GM18499 (cell line): ENCODE measurements at regions not wholly inside any gene's neighbourhood (a gene's known extent, or its start where the extent isn't known, plus 50 kb on each side); places are given as distances from the start of the nearest gene placed in this dataset.
"Not testable (repeated sequence)": the region's sequence is repeated elsewhere in the genome, so short reads cannot be mapped to it uniquely, and the experiment has no call there.

Experiments used
- ATAC-seq: cut with Tn5 transposase; IDR thresholded peaks from one replicate; pipeline ENCODE4 v1.9.1; 2021; ENCODE audit warnings: moderate number of reproducible peaks; ENCODE audit not compliant: insufficient read depth, unreplicated experiment

GRCh38 chr2:142586693-142587580, 290.5 kb upstream of the KYNU start:
- ATAC-seq = no peak

GRCh38 chr2:142585785-142586184, 291.7 kb upstream of the KYNU start:
- peak; percentile 66 for ATAC-seq

- ATAC-seq = no peak
Observed at GRCh38 chr2:142582317-142582716, 295.1 kb upstream of the KYNU start.

GRCh38 chr2:142581491-142581890, 296.0 kb upstream of the KYNU start:
- no peak for ATAC-seq

GRCh38 chr2:142580691-142581090, 296.8 kb upstream of the KYNU start:
- ATAC-seq = no peak

GRCh38 chr2:142575561-142575960, 301.9 kb upstream of the KYNU start:
- ATAC-seq = no peak

- no peak for ATAC-seq
Observed at GRCh38 chr2:142574388-142574787, 303.1 kb upstream of the KYNU start.

GRCh38 chr2:142572346-142573132, 304.9 kb upstream of the KYNU start:
- ATAC-seq = no peak

GRCh38 chr2:142571934-142572333, 305.5 kb upstream of the KYNU start:
- no peak for ATAC-seq

- ATAC-seq = no peak
Observed at GRCh38 chr2:142562900-142563299, 314.6 kb upstream of the KYNU start.

GRCh38 chr2:142561656-142562055, 315.8 kb upstream of the KYNU start:
- ATAC-seq = no peak

- ATAC-seq = no peak
Observed at GRCh38 chr2:142557391-142557790, 320.1 kb upstream of the KYNU start.

- ATAC-seq = not testable (repeated sequence)
Observed at GRCh38 chr2:142545999-142546398, 331.5 kb upstream of the KYNU start.

GRCh38 chr2:142545036-142545435, 332.4 kb upstream of the KYNU start:
- ATAC-seq = no peak

- no peak for ATAC-seq
Observed at GRCh38 chr2:142544173-142544572, 333.3 kb upstream of the KYNU start.

- no peak for ATAC-seq
Observed at GRCh38 chr2:142542431-142542910, 335.0 kb upstream of the KYNU start.

GRCh38 chr2:142536966-142537365, 340.5 kb upstream of the KYNU start:
- ATAC-seq = no peak

GRCh38 chr2:142536492-142536891, 341.0 kb upstream of the KYNU start:
- no peak for ATAC-seq

GRCh38 chr2:142535311-142535710, 342.2 kb upstream of the KYNU start:
- no peak for ATAC-seq

GRCh38 chr2:142533177-142533576, 344.3 kb upstream of the KYNU start:
- no peak for ATAC-seq

GRCh38 chr2:142531377-142531776, 346.1 kb upstream of the KYNU start:
- no peak for ATAC-seq
